ENCODE measurements at regions not wholly inside any gene's neighbourhood (a gene's known extent, or its start where the extent isn't known, plus 50 kb on each side); places are given as distances from the start of the nearest gene placed in this dataset.

GRCh38 chr4:36737691-36738090, 456.3 kb downstream of the DTHD1 start:
- DNase-seq, result no peak

GRCh38 chr4:36740796-36741310, 459.4 kb downstream of the DTHD1 start:
- no peak for DNase-seq

GRCh38 chr4:36747277-36748129, 466.1 kb downstream of the DTHD1 start:
- no peak for DNase-seq

- DNase-seq, result no peak
Observed at GRCh38 chr4:36753048-36753447, 471.6 kb downstream of the DTHD1 start.

GRCh38 chr4:36757580-36758311, 476.3 kb downstream of the DTHD1 start:
- DNase-seq, result no peak

- no peak for DNase-seq
Observed at GRCh38 chr4:36758312-36759178, 477.1 kb downstream of the DTHD1 start.

- no peak for DNase-seq
Observed at GRCh38 chr4:36761607-36762006, 480.2 kb downstream of the DTHD1 start.

GRCh38 chr4:36763814-36764213, 480.7 kb upstream of the NWD2 start:
- no peak for DNase-seq

GRCh38 chr4:36767596-36767995, 476.9 kb upstream of the NWD2 start:
- no peak for DNase-seq

- DNase-seq, result no peak
Observed at GRCh38 chr4:36771411-36772153, 473.0 kb upstream of the NWD2 start.

- DNase-seq, result no peak
Observed at GRCh38 chr4:36772154-36772516, 472.4 kb upstream of the NWD2 start.

- no peak for DNase-seq
Observed at GRCh38 chr4:36773467-36773866, 471.1 kb upstream of the NWD2 start.

GRCh38 chr4:36775544-36775943, 469.0 kb upstream of the NWD2 start:
- DNase-seq, result no peak

GRCh38 chr4:36779601-36780000, 464.9 kb upstream of the NWD2 start:
- DNase-seq, result no peak

- DNase-seq, result no peak
Observed at GRCh38 chr4:36785973-36786372, 458.6 kb upstream of the NWD2 start.

GRCh38 chr4:36786519-36786918, 458.0 kb upstream of the NWD2 start:
- DNase-seq, result no peak

- no peak for DNase-seq
Observed at GRCh38 chr4:36794716-36795115, 449.8 kb upstream of the NWD2 start.

- no peak for DNase-seq
Observed at GRCh38 chr4:36812149-36812548, 432.4 kb upstream of the NWD2 start.

GRCh38 chr4:36815536-36815935, 429.0 kb upstream of the NWD2 start:
- no peak for DNase-seq

- DNase-seq, result no peak
Observed at GRCh38 chr4:36823199-36823967, 421.2 kb upstream of the NWD2 start.

GRCh38 chr4:36824682-36825081, 419.9 kb upstream of the NWD2 start:
- DNase-seq, result no peak

- no peak for DNase-seq
Observed at GRCh38 chr4:36835246-36835645, 409.3 kb upstream of the NWD2 start.
